ENCODE measurements at regions not wholly inside any gene's neighbourhood (a gene's known extent, or its start where the extent isn't known, plus 50 kb on each side); places are given as distances from the start of the nearest gene placed in this dataset.

DNA sequence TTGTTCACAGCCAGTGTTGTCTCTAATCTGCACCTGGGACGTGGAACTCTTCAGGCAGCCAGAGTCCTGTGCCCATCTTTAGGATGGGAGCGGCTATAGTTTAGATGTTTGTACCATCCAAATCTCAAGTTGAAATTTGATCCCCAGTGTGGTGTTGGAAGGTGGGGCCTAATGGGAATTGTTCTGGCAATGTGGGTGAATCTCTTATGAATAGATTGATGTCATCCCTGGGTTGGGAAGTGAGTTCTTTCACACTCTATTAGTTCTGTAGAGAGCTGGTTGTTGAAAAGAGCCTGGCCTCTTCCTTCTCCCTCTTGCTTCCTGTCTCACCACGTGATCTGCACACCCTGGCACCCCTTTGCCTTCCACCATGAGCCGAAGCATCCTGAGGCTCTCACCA lies 300.9 kb downstream of the TXNL1 start:
- TF ChIP-seq, protein P1, sequence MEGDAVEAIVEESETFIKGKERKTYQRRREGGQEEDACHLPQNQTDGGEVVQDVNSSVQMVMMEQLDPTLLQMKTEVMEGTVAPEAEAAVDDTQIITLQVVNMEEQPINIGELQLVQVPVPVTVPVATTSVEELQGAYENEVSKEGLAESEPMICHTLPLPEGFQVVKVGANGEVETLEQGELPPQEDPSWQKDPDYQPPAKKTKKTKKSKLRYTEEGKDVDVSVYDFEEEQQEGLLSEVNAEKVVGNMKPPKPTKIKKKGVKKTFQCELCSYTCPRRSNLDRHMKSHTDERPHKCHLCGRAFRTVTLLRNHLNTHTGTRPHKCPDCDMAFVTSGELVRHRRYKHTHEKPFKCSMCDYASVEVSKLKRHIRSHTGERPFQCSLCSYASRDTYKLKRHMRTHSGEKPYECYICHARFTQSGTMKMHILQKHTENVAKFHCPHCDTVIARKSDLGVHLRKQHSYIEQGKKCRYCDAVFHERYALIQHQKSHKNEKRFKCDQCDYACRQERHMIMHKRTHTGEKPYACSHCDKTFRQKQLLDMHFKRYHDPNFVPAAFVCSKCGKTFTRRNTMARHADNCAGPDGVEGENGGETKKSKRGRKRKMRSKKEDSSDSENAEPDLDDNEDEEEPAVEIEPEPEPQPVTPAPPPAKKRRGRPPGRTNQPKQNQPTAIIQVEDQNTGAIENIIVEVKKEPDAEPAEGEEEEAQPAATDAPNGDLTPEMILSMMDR (IDR thresholded peaks at IDR 0.05; ENCODE audit: unreplicated experiment): no peak
- Mint-ChIP-seq H3K27ac (no peak overlapping the region), H3K9me3 (no peaks in the 10 kb centered on the region), H3K27me3 (ENCODE audit: low read depth) (no peaks in the 10 kb centered on the region), H3K4me1 (peaks cover 32% of the 10 kb centered on the region), H3K36me3 (no peaks in the 10 kb centered on the region), H3K4me3 (no peak overlapping the region)
- DNase-seq (ENCODE audit: low spot score in 2 of 2, unreplicated experiment in 2 of 2): no peak

GRCh38 chr18:56333839-56334238 lies 304.6 kb downstream of the TXNL1 start:
- peaks cover 37% of the 10 kb centered on the region for H3K4me1 Mint-ChIP-seq
- H3K9me3 Mint-ChIP-seq: no peaks in the 10 kb centered on the region
- TF ChIP-seq, protein P1 (IDR thresholded peaks at IDR 0.05; ENCODE audit: unreplicated experiment): no peak
- H3K36me3 Mint-ChIP-seq: no peaks in the 10 kb centered on the region
- no peak overlapping the region for H3K4me3 Mint-ChIP-seq
- H3K27ac Mint-ChIP-seq: no peak overlapping the region
- H3K27me3 Mint-ChIP-seq (ENCODE audit: low read depth): no peaks in the 10 kb centered on the region
- no peak for DNase-seq (ENCODE audit: low spot score in 2 of 2, unreplicated experiment in 2 of 2)

GRCh38 chr18:56333146-56333545 lies 305.2 kb downstream of the TXNL1 start:
- Mint-ChIP-seq H3K27ac (no peak overlapping the region), H3K9me3 (no peaks in the 10 kb centered on the region), H3K27me3 (ENCODE audit: low read depth) (no peaks in the 10 kb centered on the region), H3K36me3 (no peaks in the 10 kb centered on the region), H3K4me1 (peaks cover 37% of the 10 kb centered on the region), H3K4me3 (no peak overlapping the region)
- no peak for DNase-seq (ENCODE audit: low spot score in 2 of 2, unreplicated experiment in 2 of 2)
- TF ChIP-seq, protein P1 (IDR thresholded peaks at IDR 0.05; ENCODE audit: unreplicated experiment): no peak

- Mint-ChIP-seq H3K9me3 (no peaks in the 10 kb centered on the region), H3K27me3 (ENCODE audit: low read depth) (no peaks in the 10 kb centered on the region), H3K27ac (no peak overlapping the region), H3K4me1 (peaks cover 39% of the 10 kb centered on the region), H3K36me3 (no peaks in the 10 kb centered on the region), H3K4me3 (no peak overlapping the region)
- TF ChIP-seq, protein P1 (IDR thresholded peaks at IDR 0.05; ENCODE audit: unreplicated experiment): no peak
- DNase-seq (ENCODE audit: low spot score in 2 of 2, unreplicated experiment in 2 of 2): no peak
Measured at GRCh38 chr18:56332371-56332770, 306.0 kb downstream of the TXNL1 start.

DNA sequence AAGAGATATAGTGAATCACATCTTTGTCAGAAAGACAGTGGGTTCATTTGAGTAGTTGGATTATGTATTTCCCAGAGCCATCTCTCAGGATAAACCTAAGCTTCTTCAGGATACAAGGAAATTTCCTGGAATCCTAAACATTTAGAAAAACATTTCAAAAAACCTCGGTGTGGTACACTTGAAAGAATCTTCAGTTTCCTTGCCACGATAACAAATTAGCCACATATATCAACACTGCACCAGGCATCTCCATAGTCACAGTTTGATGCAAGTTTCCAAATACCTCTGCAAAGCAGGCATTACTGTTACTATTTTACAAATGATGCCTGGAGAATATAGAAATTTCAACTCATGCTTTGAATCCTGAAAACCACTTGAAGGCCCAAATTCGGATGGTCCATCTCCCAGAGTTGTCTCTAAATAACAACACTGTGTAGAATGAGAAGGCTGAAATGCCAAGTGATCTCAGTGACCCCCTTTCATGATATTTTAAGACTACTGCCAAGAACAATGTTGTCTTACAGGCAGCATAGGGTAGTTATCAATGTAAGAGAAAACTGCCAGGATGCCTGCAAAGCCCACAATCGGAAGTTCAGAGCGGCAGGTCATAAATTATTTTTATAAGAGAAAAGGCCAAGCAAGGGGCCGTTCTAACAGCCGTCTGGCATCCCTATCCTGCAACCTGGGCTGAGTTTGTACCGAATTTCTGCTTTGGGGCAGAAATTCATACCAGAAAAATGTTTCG lies 307.9 kb downstream of the TXNL1 start:
- H3K27ac Mint-ChIP-seq: no peak overlapping the region
- H3K4me3 Mint-ChIP-seq: no peak overlapping the region
- no peaks in the 10 kb centered on the region for H3K36me3 Mint-ChIP-seq
- H3K9me3 Mint-ChIP-seq: no peaks in the 10 kb centered on the region
- no peak for DNase-seq (ENCODE audit: low spot score in 2 of 2, unreplicated experiment in 2 of 2)
- H3K4me1 Mint-ChIP-seq: peaks cover 37% of the 10 kb centered on the region
- TF ChIP-seq, protein P1 (IDR thresholded peaks at IDR 0.05; ENCODE audit: unreplicated experiment): no peak
- H3K27me3 Mint-ChIP-seq (ENCODE audit: low read depth): no peaks in the 10 kb centered on the region
